ENCODE measurements at regions not wholly inside any gene's neighbourhood (a gene's known extent, or its start where the extent isn't known, plus 50 kb on each side); places are given as distances from the start of the nearest gene placed in this dataset.

DNA sequence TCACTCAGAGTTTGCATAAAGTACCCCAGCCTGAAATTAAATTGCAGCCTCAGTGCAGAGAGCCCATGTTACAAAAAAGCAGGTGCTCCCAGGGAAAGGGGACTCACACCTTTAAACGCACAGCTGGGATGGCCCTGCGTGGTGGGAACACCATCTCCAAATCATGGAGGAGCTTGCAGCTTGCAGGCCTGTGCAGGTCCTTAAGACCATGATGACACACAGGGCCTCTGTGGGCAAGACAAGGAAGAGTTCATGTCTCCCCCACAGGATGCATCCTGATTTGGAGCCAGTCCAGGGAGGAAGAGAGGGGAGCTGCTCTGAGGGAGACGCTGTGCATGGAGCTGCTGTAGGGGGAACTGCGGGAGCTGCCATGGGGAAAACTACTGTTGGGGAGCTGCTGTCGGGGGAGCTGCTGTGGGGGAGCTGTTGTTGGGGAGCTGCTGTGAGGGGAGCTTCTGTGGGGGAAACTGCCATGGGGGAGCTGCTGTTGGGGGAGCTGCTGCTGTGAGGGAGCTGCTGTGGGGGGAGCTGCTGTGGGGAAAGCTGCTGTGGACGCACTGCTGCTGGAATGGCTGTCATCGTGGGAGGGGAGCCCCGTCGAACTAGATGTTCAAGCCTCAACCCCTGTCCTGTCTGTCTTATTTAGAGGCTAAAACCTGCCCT is 113.9 kb downstream of the MATN1 start:
- Histone ChIP-seq H3K27me3 (ENCODE audit: insufficient read depth, low read length, poor library complexity, severe bottlenecking) (no peaks in the 10 kb centered on the region), H3F3A (ENCODE audit: low read depth) (no peaks in the 10 kb centered on the region), H2AFZ (ENCODE audit: low read length) (no peak overlapping the region), H3K36me3 (ENCODE audit: insufficient read depth, low read length) (no peaks in the 10 kb centered on the region), H3K79me2 (ENCODE audit: insufficient read depth, low read length) (no peaks in the 10 kb centered on the region), H3K4me2 (ENCODE audit: low read depth, low read length, poor library complexity, severe bottlenecking) (no peak overlapping the region), H4K20me1 (ENCODE audit: insufficient read depth, low read length, poor library complexity, severe bottlenecking) (no peaks in the 10 kb centered on the region), H3K9me2 (replicated peaks; ENCODE audit: low read depth, low read length) (no peaks in the 10 kb centered on the region), H3K9ac (ENCODE audit: low read depth, low read length, poor library complexity, severe bottlenecking) (no peak overlapping the region), H3K4me3 (ENCODE audit: low read length, poor library complexity, severe bottlenecking) (no peak overlapping the region), H3K9me3 (ENCODE audit: insufficient read depth, low read depth, low read length) (no peaks in the 10 kb centered on the region), H3K4me1 (ENCODE audit: insufficient read depth, low read length, poor library complexity, severe bottlenecking) (no peaks in the 10 kb centered on the region)
- no peak for TF ChIP-seq EZH2phosphoT487 (IDR thresholded peaks at IDR 0.05; ENCODE audit: borderline replicate concordance)
- TF ChIP-seq, protein P1, sequence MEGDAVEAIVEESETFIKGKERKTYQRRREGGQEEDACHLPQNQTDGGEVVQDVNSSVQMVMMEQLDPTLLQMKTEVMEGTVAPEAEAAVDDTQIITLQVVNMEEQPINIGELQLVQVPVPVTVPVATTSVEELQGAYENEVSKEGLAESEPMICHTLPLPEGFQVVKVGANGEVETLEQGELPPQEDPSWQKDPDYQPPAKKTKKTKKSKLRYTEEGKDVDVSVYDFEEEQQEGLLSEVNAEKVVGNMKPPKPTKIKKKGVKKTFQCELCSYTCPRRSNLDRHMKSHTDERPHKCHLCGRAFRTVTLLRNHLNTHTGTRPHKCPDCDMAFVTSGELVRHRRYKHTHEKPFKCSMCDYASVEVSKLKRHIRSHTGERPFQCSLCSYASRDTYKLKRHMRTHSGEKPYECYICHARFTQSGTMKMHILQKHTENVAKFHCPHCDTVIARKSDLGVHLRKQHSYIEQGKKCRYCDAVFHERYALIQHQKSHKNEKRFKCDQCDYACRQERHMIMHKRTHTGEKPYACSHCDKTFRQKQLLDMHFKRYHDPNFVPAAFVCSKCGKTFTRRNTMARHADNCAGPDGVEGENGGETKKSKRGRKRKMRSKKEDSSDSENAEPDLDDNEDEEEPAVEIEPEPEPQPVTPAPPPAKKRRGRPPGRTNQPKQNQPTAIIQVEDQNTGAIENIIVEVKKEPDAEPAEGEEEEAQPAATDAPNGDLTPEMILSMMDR (conservative IDR thresholded peaks at IDR 0.05; ENCODE audit: low read length) = no peak

DNA sequence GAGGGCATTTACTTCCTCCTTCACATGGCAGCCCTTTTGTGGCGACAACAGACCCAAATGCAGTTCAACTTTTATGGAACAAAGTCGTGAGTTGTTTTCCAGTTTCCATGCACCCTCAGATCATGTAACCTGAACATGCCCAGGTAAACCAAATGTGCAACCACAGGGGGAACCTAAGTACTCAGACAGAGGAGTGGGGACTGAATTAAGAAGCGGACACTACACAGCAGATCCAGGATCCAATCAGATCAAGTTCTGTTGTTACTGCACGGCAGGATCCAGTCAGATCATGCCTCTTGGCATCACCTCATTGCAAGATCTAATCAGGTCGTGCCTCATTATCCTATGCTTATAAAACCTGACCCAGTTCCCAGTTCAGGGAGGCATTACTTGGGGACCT is 115.7 kb downstream of the MATN1 start:
- Histone ChIP-seq H3K4me1 (ENCODE audit: insufficient read depth, low read length, poor library complexity, severe bottlenecking) (no peaks in the 10 kb centered on the region), H3K36me3 (ENCODE audit: insufficient read depth, low read length) (no peaks in the 10 kb centered on the region), H3K9me3 (ENCODE audit: insufficient read depth, low read depth, low read length) (no peaks in the 10 kb centered on the region), H3K4me2 (ENCODE audit: low read depth, low read length, poor library complexity, severe bottlenecking) (no peak overlapping the region), H3K27me3 (ENCODE audit: insufficient read depth, low read length, poor library complexity, severe bottlenecking) (no peaks in the 10 kb centered on the region), H3K79me2 (ENCODE audit: insufficient read depth, low read length) (no peaks in the 10 kb centered on the region), H2AFZ (ENCODE audit: low read length) (no peak overlapping the region), H4K20me1 (ENCODE audit: insufficient read depth, low read length, poor library complexity, severe bottlenecking) (no peaks in the 10 kb centered on the region), H3K9ac (ENCODE audit: low read depth, low read length, poor library complexity, severe bottlenecking) (no peak overlapping the region), H3F3A (ENCODE audit: low read depth) (no peaks in the 10 kb centered on the region), H3K4me3 (ENCODE audit: low read length, poor library complexity, severe bottlenecking) (no peak overlapping the region), H3K9me2 (replicated peaks; ENCODE audit: low read depth, low read length) (no peaks in the 10 kb centered on the region)
- TF ChIP-seq, protein P1 (conservative IDR thresholded peaks at IDR 0.05; ENCODE audit: low read length) = no peak
- TF ChIP-seq EZH2phosphoT487 (IDR thresholded peaks at IDR 0.05; ENCODE audit: borderline replicate concordance) = no peak

DNA sequence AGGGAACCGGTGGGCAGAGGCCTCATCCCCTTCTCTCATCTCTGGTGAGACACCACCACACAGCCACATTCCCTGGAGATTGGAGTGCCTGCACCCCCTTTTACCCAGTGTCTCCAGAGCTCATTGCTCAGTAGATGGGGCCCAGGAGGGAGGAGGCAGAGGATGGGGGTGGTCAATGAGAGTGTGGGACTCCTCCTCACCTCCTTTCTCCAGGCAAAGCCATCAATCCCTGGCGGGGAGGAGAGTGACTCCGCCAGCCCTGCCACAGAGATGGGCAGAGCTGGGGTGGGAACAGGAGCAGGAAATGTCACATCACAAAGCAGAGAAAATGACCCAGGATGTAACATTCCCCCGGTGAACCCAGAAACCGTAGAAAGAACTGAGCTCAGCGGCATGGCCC is 117.2 kb downstream of the MATN1 start:
- Histone ChIP-seq H3K4me2 (ENCODE audit: low read depth, low read length, poor library complexity, severe bottlenecking) (no peak overlapping the region), H3K27me3 (ENCODE audit: insufficient read depth, low read length, poor library complexity, severe bottlenecking) (no peaks in the 10 kb centered on the region), H3K9me3 (ENCODE audit: insufficient read depth, low read depth, low read length) (0 out of 2 replicates have a peak, but pooled peaks cover 2% of the 10 kb centered on the region), H3K9ac (ENCODE audit: low read depth, low read length, poor library complexity, severe bottlenecking) (no peak overlapping the region), H3K36me3 (ENCODE audit: insufficient read depth, low read length) (no peaks in the 10 kb centered on the region), H3F3A (ENCODE audit: low read depth) (no peaks in the 10 kb centered on the region), H4K20me1 (ENCODE audit: insufficient read depth, low read length, poor library complexity, severe bottlenecking) (no peaks in the 10 kb centered on the region), H2AFZ (ENCODE audit: low read length) (no peak overlapping the region), H3K79me2 (ENCODE audit: insufficient read depth, low read length) (no peaks in the 10 kb centered on the region), H3K9me2 (replicated peaks; ENCODE audit: low read depth, low read length) (no peaks in the 10 kb centered on the region), H3K4me3 (ENCODE audit: low read length, poor library complexity, severe bottlenecking) (no peak overlapping the region), H3K4me1 (ENCODE audit: insufficient read depth, low read length, poor library complexity, severe bottlenecking) (no peaks in the 10 kb centered on the region)
- no peak for TF ChIP-seq EZH2phosphoT487 (IDR thresholded peaks at IDR 0.05; ENCODE audit: borderline replicate concordance)
- TF ChIP-seq, protein P1 (conservative IDR thresholded peaks at IDR 0.05; ENCODE audit: low read length) = no peak
